H9 (cell line): ENCODE measurements at regions not wholly inside any gene's neighbourhood (a gene's known extent, or its start where the extent isn't known, plus 50 kb on each side); places are given as distances from the start of the nearest gene placed in this dataset.

Experiments used
- DNase-seq: peaks from one replicate; pipeline ENCODE4 v3.0.0-alpha.2; 2017
- H2AFZ ChIP-seq: one replicate; pipeline ENCODE4 v1.6.1; 2013; ENCODE audit warnings: mild to moderate bottlenecking, low read length, control low read depth, moderate library complexity
- H2AK5ac ChIP-seq: 2 replicates; pipeline ENCODE4 v1.6.1; 2013; ENCODE audit warnings: low read length, control low read depth, mixed read lengths; ENCODE audit not compliant: insufficient read length
- H2BK120ac ChIP-seq: one replicate; pipeline ENCODE4 v1.6.1; 2013; ENCODE audit warnings: low read depth, mild to moderate bottlenecking, low read length, control low read depth, inconsistent platforms; ENCODE audit not compliant: poor library complexity, severe bottlenecking
- H2BK12ac ChIP-seq: 2 replicates; pipeline ENCODE4 v1.6.1; 2013; ENCODE audit warnings: low read length, control low read depth, mixed read lengths, low read depth; ENCODE audit not compliant: insufficient read length
- H2BK15ac ChIP-seq: 2 replicates; pipeline ENCODE4 v1.6.1; 2013; ENCODE audit warnings: low read depth, low read length, control low read depth
- H2BK20ac ChIP-seq: one replicate; pipeline ENCODE4 v1.6.1; 2013; ENCODE audit warnings: low read depth, mild to moderate bottlenecking, low read length, control low read depth, inconsistent platforms; ENCODE audit not compliant: poor library complexity, severe bottlenecking
- H2BK5ac ChIP-seq: 2 replicates; pipeline ENCODE4 v1.6.1; 2013; ENCODE audit warnings: low read length, control low read depth, mixed read lengths; ENCODE audit not compliant: insufficient read length
- H3K14ac ChIP-seq: 2 replicates; pipeline ENCODE4 v1.6.1; 2013; ENCODE audit warnings: low read length, control low read depth; ENCODE audit not compliant: insufficient read depth
- H3K18ac ChIP-seq: 2 replicates; pipeline ENCODE4 v1.6.1; 2013; ENCODE audit warnings: low read depth, mild to moderate bottlenecking, mixed read lengths, low read length, control low read depth; ENCODE audit not compliant: insufficient read length
- H3K23ac ChIP-seq: 2 replicates; pipeline ENCODE4 v1.6.1; 2013; ENCODE audit warnings: low read length, control low read depth, mixed read lengths, low read depth; ENCODE audit not compliant: insufficient read length
- H3K23me2 ChIP-seq: 2 replicates; pipeline ENCODE4 v1.6.1; 2013; ENCODE audit warnings: low read depth, mild to moderate bottlenecking, mixed read lengths, low read length, control low read depth; ENCODE audit not compliant: insufficient read length, poor library complexity, severe bottlenecking
- H3K27ac ChIP-seq: 2 replicates; pipeline ENCODE4 v1.5.1; 2013; ENCODE audit warnings: low read length, control low read depth, mixed read lengths, low read depth; ENCODE audit not compliant: insufficient read length
- H3K27me3 ChIP-seq: 2 replicates; pipeline ENCODE4 v1.6.1; 2013; ENCODE audit warnings: low read length, control low read depth, inconsistent platforms; ENCODE audit not compliant: insufficient read depth
- H3K4ac ChIP-seq: 2 replicates; pipeline ENCODE4 v1.6.1; 2013; ENCODE audit warnings: low read depth, mild to moderate bottlenecking, control low read depth, inconsistent platforms, low read length, moderate library complexity
- H3K4me1 ChIP-seq: 2 replicates; pipeline ENCODE4 v1.6.1; 2013; ENCODE audit warnings: low read length, control low read depth, inconsistent platforms; ENCODE audit not compliant: insufficient read depth
- H3K4me2 ChIP-seq: 2 replicates; pipeline ENCODE4 v1.6.1; 2013; ENCODE audit warnings: low read length, control low read depth, mixed read lengths; ENCODE audit not compliant: insufficient read length, insufficient read depth
- H3K56ac ChIP-seq: 2 replicates; pipeline ENCODE4 v1.6.1; 2013; ENCODE audit warnings: low read depth, mild to moderate bottlenecking, mixed read lengths, low read length, control low read depth; ENCODE audit not compliant: insufficient read length
- H3K79me1 ChIP-seq: 2 replicates; pipeline ENCODE4 v1.6.1; 2013; ENCODE audit warnings: low read depth, mild to moderate bottlenecking, moderate library complexity, low read length, control low read depth, inconsistent platforms; ENCODE audit not compliant: insufficient read depth, poor library complexity, severe bottlenecking
- H3K79me2 ChIP-seq: 2 replicates; pipeline ENCODE4 v1.6.1; 2013; ENCODE audit warnings: low read length, control low read depth, inconsistent platforms; ENCODE audit not compliant: insufficient read depth
- H3K9ac ChIP-seq: 2 replicates; pipeline ENCODE4 v1.6.1; 2013; ENCODE audit warnings: low read length, control low read depth, mixed read lengths; ENCODE audit not compliant: insufficient read length; ENCODE audit errors: extremely low read depth
- H3K9me3 ChIP-seq: one replicate; pipeline ENCODE4 v1.6.1; 2013; ENCODE audit warnings: low read depth, low read length, inconsistent platforms; ENCODE audit not compliant: control insufficient read depth
- H3T11ph ChIP-seq: one replicate; pipeline ENCODE4 v1.6.1; 2013; ENCODE audit warnings: mild to moderate bottlenecking, low read length, control low read depth, inconsistent platforms
- H4K20me1 ChIP-seq: one replicate; pipeline ENCODE4 v1.6.1; 2013; ENCODE audit not compliant: control insufficient read depth, insufficient read length, insufficient read depth
- H4K5ac ChIP-seq: 2 replicates; pipeline ENCODE4 v1.6.1; 2013; ENCODE audit warnings: low read depth, mild to moderate bottlenecking, mixed read lengths, low read length, control low read depth; ENCODE audit not compliant: insufficient read length
- H4K8ac ChIP-seq: replicated peaks from 2 replicates; pipeline ENCODE4 v1.6.1; 2013; ENCODE audit warnings: low read length, control low read depth, mixed read lengths, low read depth; ENCODE audit not compliant: insufficient read length
- H4K91ac ChIP-seq: 2 replicates; pipeline ENCODE4 v1.6.1; 2013; ENCODE audit warnings: low read depth, mild to moderate bottlenecking, moderate library complexity, mixed read lengths, low read length, control low read depth; ENCODE audit not compliant: insufficient read length
- H3K27ac Mint-ChIP-seq, 3 experiments: 2 replicates in 2 of 3; 3 replicates in 1 of 3; pipeline ENCODE4 v1.8.0; 2020 to 2021; ENCODE audit warnings: mixed read lengths in 3 of 3, mild to moderate bottlenecking in 1 of 3, moderate library complexity in 1 of 3
- H3K27me3 Mint-ChIP-seq: 2 replicates; pipeline ENCODE4 v1.8.0; 2021; ENCODE audit warnings: low read depth, mild to moderate bottlenecking, moderate library complexity, mixed read lengths
- H3K36me3 Mint-ChIP-seq, 3 experiments: 2 replicates in 2 of 3; 3 replicates in 1 of 3; pipeline ENCODE4 v1.8.0; 2020 to 2021; ENCODE audit warnings: low read depth in 3 of 3, mixed read lengths in 3 of 3; ENCODE audit not compliant: insufficient read depth in 1 of 3
- H3K4me1 Mint-ChIP-seq, 2 experiments: 2 replicates each; pipeline ENCODE4 v1.8.0; 2020; ENCODE audit warnings: mixed read lengths in 2 of 2
- H3K4me3 Mint-ChIP-seq, 2 experiments: 2 replicates in 1 of 2; 3 replicates in 1 of 2; pipeline ENCODE4 v1.8.0; 2020 to 2021; ENCODE audit warnings: mild to moderate bottlenecking in 2 of 2, mixed read lengths in 2 of 2, moderate library complexity in 1 of 2
- H3K9me3 Mint-ChIP-seq, 2 experiments: 2 replicates in 1 of 2; 3 replicates in 1 of 2; pipeline ENCODE4 v1.8.0; 2020; ENCODE audit warnings: mild to moderate bottlenecking in 2 of 2, mixed read lengths in 2 of 2, moderate library complexity in 1 of 2
- CTCF ChIP-seq: fragments of 200-600 bp; sonication (generic); conservative IDR thresholded peaks from 3 replicates; pipeline ENCODE4 v1.8.0; 2021; ENCODE audit warnings: antibody characterized with exemption, mild to moderate bottlenecking
- WGBS: extraction: QIAGEN DNeasy Blood & Tissue Kit; methylation state at CpG from one replicate; pipeline ENCODE4 v1.1.7; 2013; ENCODE audit warnings: missing lambda C conversion rate, low lambda C conversion rate, mixed read lengths; ENCODE audit not compliant: insufficient read length; ENCODE audit errors: extremely low coverage; 5-methylcytosine and 5-hydroxymethylcytosine counted together

- no peaks in the 10 kb centered on the region for H3K23me2 ChIP-seq
- H2BK12ac ChIP-seq, result no peak overlapping the region
- H3K27ac Mint-ChIP-seq, result no peak overlapping the region
- H3K56ac ChIP-seq, result no peak overlapping the region
- DNase-seq, result no peak
- peaks cover 41 to 44% of the 10 kb centered on the region in 2 experiments for H3K4me1 Mint-ChIP-seq
- TF ChIP-seq CTCF, result no peak
- H2BK20ac ChIP-seq, result no peak overlapping the region
- H3K27me3 ChIP-seq, result no peaks in the 10 kb centered on the region
- no peak overlapping the region for H2AFZ ChIP-seq
- no CpG with 5 or more reads among the region's 8 CpGs for WGBS
- H2AK5ac ChIP-seq, result no peak overlapping the region
- H3K36me3 Mint-ChIP-seq, result no peaks in the 10 kb centered on the region; a peak in 1 of 7 replicates
- no peaks in the 10 kb centered on the region for H3K79me2 ChIP-seq
- H3K23ac ChIP-seq, result no peak overlapping the region
- H3K4me1 ChIP-seq, result peaks cover 2% of the 10 kb centered on the region; the same call in 1 of the 2 replicates
- no peak overlapping the region for H4K5ac ChIP-seq
- H2BK5ac ChIP-seq, result no peak overlapping the region
- H3K4ac ChIP-seq, result no peak overlapping the region
- no peak overlapping the region for H3K4me3 Mint-ChIP-seq
- H2BK15ac ChIP-seq, result no peak overlapping the region
- H4K8ac ChIP-seq, result no peak overlapping the region
- no peak overlapping the region for H4K91ac ChIP-seq
- no peak overlapping the region for H3K27ac ChIP-seq
- H3K9ac ChIP-seq, result no peak overlapping the region
- H3K9me3 Mint-ChIP-seq, result no peaks in the 10 kb centered on the region
- H3T11ph ChIP-seq, result no peak overlapping the region
- peaks cover 23% of the 10 kb centered on the region for H3K27me3 Mint-ChIP-seq
- no peak overlapping the region for H3K14ac ChIP-seq
- no peak overlapping the region for H3K18ac ChIP-seq
- H2BK120ac ChIP-seq, result no peak overlapping the region
- no peaks in the 10 kb centered on the region for H4K20me1 ChIP-seq
- H3K79me1 ChIP-seq, result no peaks in the 10 kb centered on the region
- H3K9me3 ChIP-seq, result no peaks in the 10 kb centered on the region
- H3K4me2 ChIP-seq, result no peak overlapping the region
Measured at GRCh38 chr2:2701813-2702212, 370.7 kb upstream of the MYT1L start.
